HL-60 (cell line): ENCODE measurements at regions not wholly inside any gene's neighbourhood (a gene's known extent, or its start where the extent isn't known, plus 50 kb on each side); places are given as distances from the start of the nearest gene placed in this dataset.
"Not testable (repeated sequence)": the region's sequence is repeated elsewhere in the genome, so short reads cannot be mapped to it uniquely, and the experiment has no call there.

Source experiments
- CTCF ChIP-seq: IDR thresholded peaks from one replicate; pipeline ENCODE4 v1.5.1; 2011; ENCODE audit warnings: low read length, control low read depth, inconsistent platforms; ENCODE audit not compliant: insufficient read depth
- POLR2AphosphoS5 ChIP-seq: IDR thresholded peaks from 2 replicates; pipeline ENCODE4 v1.6.1; 2012; ENCODE audit warnings: low read depth
- REST ChIP-seq: IDR thresholded peaks from 2 replicates; pipeline ENCODE4 v1.6.1; 2012; ENCODE audit warnings: low read depth; ENCODE audit not compliant: insufficient replicate concordance
- SPI1 ChIP-seq: IDR thresholded peaks from 2 replicates; pipeline ENCODE4 v1.6.1; 2012; ENCODE audit warnings: low read depth, mild to moderate bottlenecking, borderline replicate concordance

DNA sequence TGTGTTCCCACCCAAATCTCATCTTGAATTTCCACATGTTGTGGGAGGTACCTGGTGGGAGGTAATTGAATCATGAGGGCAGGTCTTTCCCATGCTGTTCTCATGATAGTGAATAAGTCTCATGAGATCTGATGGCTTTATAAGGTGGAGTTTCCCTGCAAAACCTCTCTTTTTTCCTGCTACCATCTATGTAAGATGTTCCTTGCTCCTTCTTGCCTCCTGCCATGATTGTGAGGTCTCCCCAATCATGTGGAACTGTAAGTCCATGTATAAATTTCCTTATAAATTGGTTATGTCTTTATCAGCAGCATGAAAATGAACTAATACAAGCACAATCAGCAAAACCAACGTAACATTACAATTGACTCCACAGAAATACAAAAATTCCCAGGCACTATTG, 814.8 kb upstream of the CITED2 start:
- not testable (repeated sequence) for TF ChIP-seq CTCF, SPI1, POLR2AphosphoS5, REST
